Right atrium auricular region (tissue), 2 donors: ENCODE measurements at regions not wholly inside any gene's neighbourhood (a gene's known extent, or its start where the extent isn't known, plus 50 kb on each side); places are given as distances from the start of the nearest gene placed in this dataset.

Experiments
- DNase-seq: peaks from one replicate; pipeline ENCODE4 v3.0.0-alpha.2; 2019; ENCODE audit warnings: low spot score
- H3K27ac ChIP-seq, 2 donors: fragments of 200-600 bp; sonication (generic); 1 replicate in 1 of 2; 2 replicates in 1 of 2; pipeline ENCODE4 v1.5.1; 2016 to 2019
- H3K27me3 ChIP-seq, 2 donors: fragments of 200-600 bp; sonication (generic); one replicate each; pipeline versions ENCODE4 v1.5.1 to v1.6.0; 2017 to 2019
- H3K36me3 ChIP-seq: fragments of 200-600 bp; sonication (generic); one replicate; pipeline ENCODE4 v1.5.1; 2016
- H3K4me1 ChIP-seq, 2 donors: fragments of 200-600 bp; sonication (generic); one replicate each; pipeline versions ENCODE4 v1.5.1 to v1.6.0; 2017 to 2019
- H3K4me3 ChIP-seq, 2 donors: fragments of 200-600 bp; sonication (generic); 1 replicate in 1 of 2; 2 replicates in 1 of 2; pipeline ENCODE4 v1.5.1; 2017 to 2019; ENCODE audit warnings: mild to moderate bottlenecking in 1 of 2, moderate library complexity in 1 of 2
- H3K9me3 ChIP-seq, 2 donors: fragments of 200-600 bp; sonication (generic); one replicate each; pipeline ENCODE4 v1.5.1; 2019
- TF ChIP-seq, protein P1 (sequence below), 2 donors: fragments of 200-600 bp; sonication (generic); IDR thresholded peaks; one replicate each; pipeline ENCODE4 v1.5.1; 2019; ENCODE audit warnings: antibody characterized with exemption in 2 of 2

DNA sequence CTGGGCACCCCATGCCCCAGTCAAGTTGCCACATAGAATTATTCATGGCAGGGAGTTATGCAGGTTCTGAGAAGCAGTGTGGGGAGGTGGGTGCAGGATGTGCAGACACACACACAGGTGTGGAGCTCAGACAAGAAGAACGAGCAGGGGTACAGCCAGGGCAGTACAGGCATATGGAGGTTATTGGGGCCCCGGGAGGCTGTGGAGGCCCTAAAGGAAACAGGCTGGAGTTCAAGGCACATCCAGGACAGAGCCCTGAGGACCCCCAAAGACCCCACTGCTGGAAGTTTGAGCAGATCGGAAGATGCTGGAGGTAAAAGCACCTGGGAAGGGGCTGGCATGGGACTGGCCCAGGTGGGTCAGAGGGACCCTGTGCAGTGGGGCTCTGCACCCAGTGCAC lies 171.3 kb downstream of the PSMG1 start:
- no peak overlapping the region for H3K4me3 ChIP-seq
- no peak overlapping the region for H3K27ac ChIP-seq
- no peaks in the 10 kb centered on the region for H3K36me3 ChIP-seq
- no peaks in the 10 kb centered on the region for H3K9me3 ChIP-seq
- H3K4me1 ChIP-seq, result peaks cover 0 to 23% of the 10 kb centered on the region in 2 donors
- DNase-seq, result no peak
- H3K27me3 ChIP-seq, result no peaks in the 10 kb centered on the region
- TF ChIP-seq, protein P1, sequence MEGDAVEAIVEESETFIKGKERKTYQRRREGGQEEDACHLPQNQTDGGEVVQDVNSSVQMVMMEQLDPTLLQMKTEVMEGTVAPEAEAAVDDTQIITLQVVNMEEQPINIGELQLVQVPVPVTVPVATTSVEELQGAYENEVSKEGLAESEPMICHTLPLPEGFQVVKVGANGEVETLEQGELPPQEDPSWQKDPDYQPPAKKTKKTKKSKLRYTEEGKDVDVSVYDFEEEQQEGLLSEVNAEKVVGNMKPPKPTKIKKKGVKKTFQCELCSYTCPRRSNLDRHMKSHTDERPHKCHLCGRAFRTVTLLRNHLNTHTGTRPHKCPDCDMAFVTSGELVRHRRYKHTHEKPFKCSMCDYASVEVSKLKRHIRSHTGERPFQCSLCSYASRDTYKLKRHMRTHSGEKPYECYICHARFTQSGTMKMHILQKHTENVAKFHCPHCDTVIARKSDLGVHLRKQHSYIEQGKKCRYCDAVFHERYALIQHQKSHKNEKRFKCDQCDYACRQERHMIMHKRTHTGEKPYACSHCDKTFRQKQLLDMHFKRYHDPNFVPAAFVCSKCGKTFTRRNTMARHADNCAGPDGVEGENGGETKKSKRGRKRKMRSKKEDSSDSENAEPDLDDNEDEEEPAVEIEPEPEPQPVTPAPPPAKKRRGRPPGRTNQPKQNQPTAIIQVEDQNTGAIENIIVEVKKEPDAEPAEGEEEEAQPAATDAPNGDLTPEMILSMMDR (IDR thresholded peaks at IDR 0.05), result no peak

DNA sequence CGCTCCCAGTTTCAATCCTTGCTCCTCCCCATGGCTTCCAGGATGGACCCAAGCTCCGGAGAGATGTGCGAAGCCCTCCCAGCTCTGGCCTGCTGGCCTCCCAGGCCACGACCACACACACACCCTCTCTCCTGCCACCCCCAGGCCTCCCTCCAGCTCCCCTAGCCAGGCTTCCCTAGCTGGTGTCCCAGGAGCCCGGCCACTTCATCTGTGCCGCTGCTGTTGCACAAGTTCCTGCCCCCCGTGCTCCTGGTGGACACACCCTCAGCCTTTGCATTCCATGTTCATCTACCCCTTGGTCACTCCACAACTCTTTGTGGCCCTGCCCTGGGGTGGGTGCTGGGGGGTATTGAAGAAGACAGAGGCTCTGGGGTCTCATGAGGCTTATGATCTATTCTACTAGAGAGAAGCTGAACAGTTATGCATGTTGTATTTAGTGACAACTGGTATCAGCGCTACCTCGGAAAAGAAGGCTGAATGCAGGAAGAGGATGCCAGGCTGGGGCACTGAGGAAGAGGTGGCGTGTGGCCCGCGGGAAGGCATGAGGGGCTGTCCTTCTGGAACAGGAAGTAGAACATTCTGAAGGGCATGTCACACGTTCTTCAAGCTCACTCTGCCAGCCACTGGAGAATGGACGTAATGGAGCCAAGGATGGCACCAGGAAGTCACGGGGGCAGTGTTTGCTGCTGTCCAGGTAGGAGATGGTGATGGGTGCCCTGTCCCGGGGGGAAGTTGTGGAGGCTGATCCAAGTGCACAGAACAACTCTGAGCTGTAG lies 172.4 kb downstream of the PSMG1 start:
- H3K4me1 ChIP-seq, result peaks cover 0 to 34% of the 10 kb centered on the region in 2 donors
- peaks cover 0 to 7% of the 10 kb centered on the region in 2 donors for H3K9me3 ChIP-seq
- no peaks in the 10 kb centered on the region for H3K27me3 ChIP-seq
- no peaks in the 10 kb centered on the region for H3K36me3 ChIP-seq
- H3K4me3 ChIP-seq, result no peak overlapping the region
- DNase-seq, result no peak
- TF ChIP-seq, protein P1 (IDR thresholded peaks at IDR 0.05), result no peak
- H3K27ac ChIP-seq, result peak overlapping the region in 1 of 2 donors; percentile 16

DNA sequence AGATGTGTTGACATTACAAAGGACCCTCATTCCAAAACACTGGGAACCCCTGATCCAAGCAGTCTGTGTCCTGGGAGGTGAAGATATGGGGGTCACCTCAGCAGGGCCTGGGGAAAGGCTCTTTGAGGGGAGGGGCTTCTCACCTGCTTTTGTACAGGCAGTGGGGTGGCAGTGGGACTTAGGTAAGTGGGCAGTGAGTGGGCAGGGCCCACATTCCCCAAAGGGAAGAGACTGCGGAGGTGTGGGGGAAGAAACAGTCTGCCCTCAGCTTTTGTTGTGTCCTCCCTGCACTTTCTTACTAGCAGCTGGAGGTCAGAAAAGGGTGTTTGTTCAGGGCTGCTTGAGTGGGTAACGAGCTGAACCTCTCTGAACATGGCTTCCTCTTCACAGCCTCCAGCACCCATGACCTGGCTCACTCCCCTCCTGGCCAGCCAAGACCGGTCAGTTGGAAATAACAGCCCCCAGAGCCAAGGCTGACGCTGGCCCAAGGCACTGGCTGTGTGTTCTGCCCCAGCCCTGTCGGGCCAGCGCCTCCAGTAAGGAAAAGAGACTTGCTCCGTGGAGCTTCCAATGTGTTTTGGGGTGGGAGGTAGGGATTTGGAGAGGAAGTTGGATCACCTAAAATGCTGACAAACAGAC lies 173.5 kb downstream of the PSMG1 start:
- Histone ChIP-seq H3K9me3 (peaks cover 0 to 7% of the 10 kb centered on the region in 2 donors), H3K4me1 (peaks cover 0 to 44% of the 10 kb centered on the region in 2 donors), H3K36me3 (no peaks in the 10 kb centered on the region), H3K27ac (no peak overlapping the region), H3K27me3 (no peaks in the 10 kb centered on the region), H3K4me3 (no peak overlapping the region)
- TF ChIP-seq, protein P1 (IDR thresholded peaks at IDR 0.05), result no peak
- DNase-seq, result no peak

DNA sequence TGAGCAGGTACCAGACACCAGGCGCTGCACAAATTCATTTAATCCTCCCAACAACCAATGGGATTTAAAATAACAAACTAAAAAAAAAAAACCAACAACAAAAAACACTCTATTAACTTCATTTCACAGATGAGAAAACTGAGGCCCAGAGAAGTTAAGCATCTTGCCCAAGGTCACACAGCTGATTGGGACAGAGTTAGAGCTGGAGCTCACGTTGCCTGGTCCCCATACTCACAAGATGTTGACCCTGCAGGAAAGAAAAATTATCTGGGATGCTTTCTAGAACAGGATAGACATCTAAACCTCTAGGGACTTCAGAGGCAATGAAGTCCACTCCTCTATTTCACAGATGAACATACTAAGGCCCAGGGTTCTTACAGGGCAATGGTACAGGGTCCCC lies 175.3 kb downstream of the PSMG1 start:
- no peaks in the 10 kb centered on the region for H3K36me3 ChIP-seq
- peaks cover 0 to 61% of the 10 kb centered on the region in 2 donors for H3K4me1 ChIP-seq
- H3K27me3 ChIP-seq, result no peaks in the 10 kb centered on the region
- H3K4me3 ChIP-seq, result no peak overlapping the region
- TF ChIP-seq, protein P1 (IDR thresholded peaks at IDR 0.05), result no peak
- DNase-seq, result no peak
- peak overlapping the region; percentile 78 to 81 for H3K27ac ChIP-seq
- H3K9me3 ChIP-seq, result peaks cover 0 to 7% of the 10 kb centered on the region in 2 donors

DNA sequence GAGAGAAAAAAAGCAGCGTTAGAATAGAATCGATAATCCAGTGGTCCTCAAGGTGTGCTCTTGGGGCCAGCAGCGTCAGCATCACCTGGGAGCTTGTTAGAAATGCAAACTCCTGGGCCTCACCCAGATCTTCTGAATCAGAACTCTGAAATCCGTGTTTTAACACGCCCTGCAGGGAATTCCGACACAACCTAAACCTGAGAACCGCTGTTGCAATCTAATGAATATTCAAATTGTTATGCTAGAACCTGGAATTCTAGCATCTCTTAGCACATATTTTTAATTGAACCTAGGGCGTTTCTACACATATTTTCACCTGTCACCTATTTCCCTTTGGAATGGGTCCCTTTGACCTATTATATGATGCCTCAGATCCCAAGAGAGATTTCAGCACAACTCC lies 175.7 kb downstream of the PSMG1 start:
- peaks cover 0 to 65% of the 10 kb centered on the region in 2 donors for H3K4me1 ChIP-seq
- TF ChIP-seq, protein P1 (IDR thresholded peaks at IDR 0.05), result no peak

More for the DNA sequence above, 175.7 kb downstream of the PSMG1 start:
- H3K36me3 ChIP-seq, result no peaks in the 10 kb centered on the region
- H3K4me3 ChIP-seq, result no peak overlapping the region
- H3K27me3 ChIP-seq, result no peaks in the 10 kb centered on the region
- peak overlapping the region; percentile 78 to 81 for H3K27ac ChIP-seq
- H3K9me3 ChIP-seq, result peaks cover 0 to 7% of the 10 kb centered on the region in 2 donors
- no peak for DNase-seq
